Germinal center (tissue), 1 donor: ENCODE measurements at regions not wholly inside any gene's neighbourhood (a gene's known extent, or its start where the extent isn't known, plus 50 kb on each side); places are given as distances from the start of the nearest gene placed in this dataset.

Experiments
- DNase-seq: peaks from one replicate; pipeline ENCODE4 v3.0.0; 2012; ENCODE audit warnings: mixed read lengths, low spot score

GRCh38 chr10:55374060-55374459 lies 573.0 kb upstream of the PCDH15 start:
- no peak for DNase-seq

GRCh38 chr10:55369670-55370420 lies 568.8 kb upstream of the PCDH15 start:
- no peak for DNase-seq

- DNase-seq: no peak
Measured at GRCh38 chr10:55368467-55368866, 567.4 kb upstream of the PCDH15 start.

GRCh38 chr10:55367555-55367954 lies 566.5 kb upstream of the PCDH15 start:
- DNase-seq: no peak

GRCh38 chr10:55358539-55358938 lies 557.5 kb upstream of the PCDH15 start:
- no peak for DNase-seq

- no peak for DNase-seq
Measured at GRCh38 chr10:55353414-55353813, 552.4 kb upstream of the PCDH15 start.

- no peak for DNase-seq
Measured at GRCh38 chr10:55351431-55351830, 550.4 kb upstream of the PCDH15 start.

GRCh38 chr10:55348534-55348933 lies 547.5 kb upstream of the PCDH15 start:
- no peak for DNase-seq

- no peak for DNase-seq
Measured at GRCh38 chr10:55330486-55330885, 529.5 kb upstream of the PCDH15 start.

- no peak for DNase-seq
Measured at GRCh38 chr10:55329796-55330195, 528.8 kb upstream of the PCDH15 start.

- no peak for DNase-seq
Measured at GRCh38 chr10:55320187-55320700, 519.2 kb upstream of the PCDH15 start.

- no peak for DNase-seq
Measured at GRCh38 chr10:55311848-55312635, 511.0 kb upstream of the PCDH15 start.

- no peak for DNase-seq
Measured at GRCh38 chr10:55310143-55310542, 509.1 kb upstream of the PCDH15 start.

GRCh38 chr10:55305285-55305684 lies 504.3 kb upstream of the PCDH15 start:
- DNase-seq: no peak

GRCh38 chr10:55287346-55287745 lies 486.3 kb upstream of the PCDH15 start:
- no peak for DNase-seq

- no peak for DNase-seq
Measured at GRCh38 chr10:55283031-55283430, 482.0 kb upstream of the PCDH15 start.

- DNase-seq: no peak
Measured at GRCh38 chr10:55280696-55281095, 479.7 kb upstream of the PCDH15 start.

- no peak for DNase-seq
Measured at GRCh38 chr10:55277549-55277948, 476.5 kb upstream of the PCDH15 start.

GRCh38 chr10:55274367-55274766 lies 473.3 kb upstream of the PCDH15 start:
- DNase-seq: no peak

- DNase-seq: no peak
Measured at GRCh38 chr10:55273946-55274345, 472.9 kb upstream of the PCDH15 start.

- no peak for DNase-seq
Measured at GRCh38 chr10:55272886-55273285, 471.9 kb upstream of the PCDH15 start.

GRCh38 chr10:55266797-55267196 lies 465.8 kb upstream of the PCDH15 start:
- DNase-seq: no peak

GRCh38 chr10:55263327-55263726 lies 462.3 kb upstream of the PCDH15 start:
- DNase-seq: no peak
